ENCODE measurements at regions not wholly inside any gene's neighbourhood (a gene's known extent, or its start where the extent isn't known, plus 50 kb on each side); places are given as distances from the start of the nearest gene placed in this dataset.

DNA sequence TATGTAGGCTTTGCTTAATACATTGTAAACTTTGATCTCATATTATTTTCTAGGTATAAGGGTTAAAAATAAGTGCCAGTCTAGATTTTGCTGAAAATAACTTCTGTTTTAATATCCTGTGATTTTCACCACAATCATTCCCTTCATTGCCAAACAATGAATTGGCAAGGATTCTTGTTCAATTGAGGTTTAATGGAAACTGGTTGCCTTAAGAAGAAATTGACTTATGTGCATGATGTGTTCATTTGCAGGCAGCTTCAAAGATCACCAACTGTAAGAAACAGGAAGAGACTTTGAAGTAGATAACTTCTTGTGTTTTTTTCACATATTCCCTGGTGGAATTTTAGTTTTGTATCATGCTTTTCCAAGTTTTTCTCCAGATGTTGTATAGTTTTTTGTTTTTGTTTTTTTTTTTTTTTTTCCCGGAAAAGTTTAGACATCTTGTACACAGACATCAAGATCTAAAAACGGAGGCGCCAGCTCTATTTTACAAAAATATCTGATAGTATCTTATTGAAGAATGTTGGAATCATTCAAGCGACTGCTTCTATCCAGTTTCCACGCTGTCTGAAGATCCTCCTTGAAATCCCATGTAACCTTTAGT lies 108.3 kb downstream of the POSTN start:
- TF ChIP-seq, protein P1, sequence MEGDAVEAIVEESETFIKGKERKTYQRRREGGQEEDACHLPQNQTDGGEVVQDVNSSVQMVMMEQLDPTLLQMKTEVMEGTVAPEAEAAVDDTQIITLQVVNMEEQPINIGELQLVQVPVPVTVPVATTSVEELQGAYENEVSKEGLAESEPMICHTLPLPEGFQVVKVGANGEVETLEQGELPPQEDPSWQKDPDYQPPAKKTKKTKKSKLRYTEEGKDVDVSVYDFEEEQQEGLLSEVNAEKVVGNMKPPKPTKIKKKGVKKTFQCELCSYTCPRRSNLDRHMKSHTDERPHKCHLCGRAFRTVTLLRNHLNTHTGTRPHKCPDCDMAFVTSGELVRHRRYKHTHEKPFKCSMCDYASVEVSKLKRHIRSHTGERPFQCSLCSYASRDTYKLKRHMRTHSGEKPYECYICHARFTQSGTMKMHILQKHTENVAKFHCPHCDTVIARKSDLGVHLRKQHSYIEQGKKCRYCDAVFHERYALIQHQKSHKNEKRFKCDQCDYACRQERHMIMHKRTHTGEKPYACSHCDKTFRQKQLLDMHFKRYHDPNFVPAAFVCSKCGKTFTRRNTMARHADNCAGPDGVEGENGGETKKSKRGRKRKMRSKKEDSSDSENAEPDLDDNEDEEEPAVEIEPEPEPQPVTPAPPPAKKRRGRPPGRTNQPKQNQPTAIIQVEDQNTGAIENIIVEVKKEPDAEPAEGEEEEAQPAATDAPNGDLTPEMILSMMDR (conservative IDR thresholded peaks at IDR 0.05 in 1 of 2, IDR thresholded peaks at IDR 0.05 in 1 of 2; ENCODE audit: low read depth in 1 of 2, low read length in 2 of 2): no peak
- TF ChIP-seq EZH2 (IDR thresholded peaks at IDR 0.05; ENCODE audit: low read length, missing control alignments): no peak

All from fibroblast of lung (primary cell).